CD4-positive, alpha-beta T cell (primary cell): ENCODE measurements at regions not wholly inside any gene's neighbourhood (a gene's known extent, or its start where the extent isn't known, plus 50 kb on each side); places are given as distances from the start of the nearest gene placed in this dataset.

ENCODE experiments used
- ATAC-seq: fragments of 200-7000 bp; cut with Tn5 transposase; one replicate; pipeline ENCODE4 v1.10.0; 2022; ENCODE audit warnings: mild to moderate bottlenecking; ENCODE audit not compliant: poor library complexity
- CTCF ChIA-PET: fragments of 350-600 bp; sonication (Branson Sonifier 250); formaldehyde crosslinking; loops from one replicate; lab custom pipeline; 2021; ENCODE audit warnings: antibody characterized with exemption, inconsistent platforms; lab: Charles Lee
- POLR2A ChIA-PET: fragments of 350-600 bp; sonication (Branson Sonifier 250); formaldehyde crosslinking; loops from one replicate; lab custom pipeline; 2021; ENCODE audit warnings: antibody characterized with exemption, inconsistent platforms; lab: Charles Lee
- DNase-seq, 14 experiments: peaks; one replicate each; pipeline ENCODE4 v3.0.0-alpha.2; 2013 to 2020; ENCODE audit warnings: mixed read lengths in 2 of 14
- H3K27ac ChIP-seq, 2 donors: one replicate each; pipeline versions ENCODE4 v1.5.1 to v1.7.0; 2013; ENCODE audit warnings: low read length in 2 of 2, low read depth in 1 of 2, mild to moderate bottlenecking in 1 of 2
- H3K27me3 ChIP-seq, 2 experiments: 1 replicate in 1 of 2; 2 replicates in 1 of 2; pipeline versions ENCODE4 v1.6.1 to v1.7.0; 2013; ENCODE audit warnings: low read length in 2 of 2, control low read depth in 1 of 2, mild to moderate bottlenecking in 1 of 2, moderate library complexity in 1 of 2; ENCODE audit not compliant: insufficient read depth in 2 of 2, control insufficient read depth in 1 of 2
- H3K36me3 ChIP-seq: one replicate; pipeline ENCODE4 v1.6.1; 2013; ENCODE audit warnings: low read length, control low read depth; ENCODE audit not compliant: insufficient read depth
- H3K4me1 ChIP-seq: one replicate; pipeline ENCODE4 v1.6.1; 2013; ENCODE audit warnings: low read length, control low read depth; ENCODE audit not compliant: insufficient read depth
- H3K4me3 ChIP-seq: one replicate; pipeline ENCODE4 v1.5.1; 2013; ENCODE audit warnings: mild to moderate bottlenecking, low read length, moderate library complexity
- H3K9me3 ChIP-seq, 2 experiments: 1 replicate in 1 of 2; 2 replicates in 1 of 2; pipeline versions ENCODE4 v1.6.1 to v1.7.0; 2013; ENCODE audit warnings: low read length in 2 of 2, mild to moderate bottlenecking in 2 of 2, control low read depth in 1 of 2, moderate library complexity in 1 of 2; ENCODE audit not compliant: control insufficient read depth in 1 of 2, insufficient read depth in 1 of 2
- H3K27ac Mint-ChIP-seq: one replicate; pipeline ENCODE4 v1.8.0; 2020; ENCODE audit warnings: mixed read lengths
- H3K27me3 Mint-ChIP-seq: one replicate; pipeline ENCODE4 v1.8.0; 2021; ENCODE audit warnings: mixed read lengths
- H3K36me3 Mint-ChIP-seq: one replicate; pipeline ENCODE4 v1.8.0; 2021; ENCODE audit warnings: low read depth, mixed read lengths
- H3K4me1 Mint-ChIP-seq: one replicate; pipeline ENCODE4 v1.8.0; 2021; ENCODE audit warnings: low read depth, mixed read lengths
- H3K4me3 Mint-ChIP-seq: one replicate; pipeline ENCODE4 v1.8.0; 2020; ENCODE audit warnings: mild to moderate bottlenecking, mixed read lengths
- H3K9me3 Mint-ChIP-seq: one replicate; pipeline ENCODE4 v1.8.0; 2020; ENCODE audit warnings: mixed read lengths
- intact Hi-C, 2 experiments: fragments of 100-400 bp; cut with DNase I in 1 of 2; cut with micrococcal nuclease in 1 of 2; formaldehyde crosslinking; loops; one replicate each; pipeline versions ENCODE4 v1.15.1 to v1.9.0; 2023 to 2025; cut with DNase I, micrococcal nuclease
- TF ChIP-seq, protein P1 (sequence below): fragments of 200-600 bp; IDR thresholded peaks from one replicate; pipeline ENCODE4 v1.8.0; 2022; ENCODE audit warnings: antibody characterized with exemption, mild to moderate bottlenecking

GRCh38 chr2:7492719-7493118, 575.5 kb downstream of the RNF144A start:
- Mint-ChIP-seq H3K4me1 (peaks cover 8% of the 10 kb centered on the region), H3K36me3 (no peaks in the 10 kb centered on the region), H3K27me3 (no peaks in the 10 kb centered on the region), H3K4me3 (no peak overlapping the region), H3K9me3 (peaks cover 2% of the 10 kb centered on the region), H3K27ac (no peak overlapping the region)
- Histone ChIP-seq H3K36me3 (no peaks in the 10 kb centered on the region), H3K9me3 (peaks cover 0 to 6% of the 10 kb centered on the region in 2 experiments), H3K4me1 (no peaks in the 10 kb centered on the region), H3K27me3 (no peaks in the 10 kb centered on the region), H3K27ac (no peak overlapping the region), H3K4me3 (no peak overlapping the region)
- no peak for ATAC-seq
- intact Hi-C loops = no loop called here
- ChIA-PET CTCF (no interaction called here), POLR2A (no interaction called here)
- TF ChIP-seq, protein P1, sequence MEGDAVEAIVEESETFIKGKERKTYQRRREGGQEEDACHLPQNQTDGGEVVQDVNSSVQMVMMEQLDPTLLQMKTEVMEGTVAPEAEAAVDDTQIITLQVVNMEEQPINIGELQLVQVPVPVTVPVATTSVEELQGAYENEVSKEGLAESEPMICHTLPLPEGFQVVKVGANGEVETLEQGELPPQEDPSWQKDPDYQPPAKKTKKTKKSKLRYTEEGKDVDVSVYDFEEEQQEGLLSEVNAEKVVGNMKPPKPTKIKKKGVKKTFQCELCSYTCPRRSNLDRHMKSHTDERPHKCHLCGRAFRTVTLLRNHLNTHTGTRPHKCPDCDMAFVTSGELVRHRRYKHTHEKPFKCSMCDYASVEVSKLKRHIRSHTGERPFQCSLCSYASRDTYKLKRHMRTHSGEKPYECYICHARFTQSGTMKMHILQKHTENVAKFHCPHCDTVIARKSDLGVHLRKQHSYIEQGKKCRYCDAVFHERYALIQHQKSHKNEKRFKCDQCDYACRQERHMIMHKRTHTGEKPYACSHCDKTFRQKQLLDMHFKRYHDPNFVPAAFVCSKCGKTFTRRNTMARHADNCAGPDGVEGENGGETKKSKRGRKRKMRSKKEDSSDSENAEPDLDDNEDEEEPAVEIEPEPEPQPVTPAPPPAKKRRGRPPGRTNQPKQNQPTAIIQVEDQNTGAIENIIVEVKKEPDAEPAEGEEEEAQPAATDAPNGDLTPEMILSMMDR = no peak
- DNase-seq = no peak

- Mint-ChIP-seq H3K4me3 (no peak overlapping the region), H3K36me3 (no peaks in the 10 kb centered on the region), H3K9me3 (no peaks in the 10 kb centered on the region), H3K4me1 (peaks cover 26% of the 10 kb centered on the region), H3K27ac (no peak overlapping the region), H3K27me3 (no peaks in the 10 kb centered on the region)
- ChIA-PET POLR2A (no interaction called here), CTCF (no interaction called here)
- Histone ChIP-seq H3K27me3 (no peaks in the 10 kb centered on the region), H3K4me3 (no peak overlapping the region), H3K4me1 (no peaks in the 10 kb centered on the region), H3K36me3 (no peaks in the 10 kb centered on the region), H3K9me3 (peaks cover 0 to 6% of the 10 kb centered on the region in 2 experiments), H3K27ac (no peak overlapping the region)
- intact Hi-C loops = no loop called here
- TF ChIP-seq, protein P1 = no peak
- DNase-seq (peak in 1 of 14 experiments; percentile 15), ATAC-seq (peak; percentile 72)
Measured at GRCh38 chr2:7497178-7497577, 580.0 kb downstream of the RNF144A start.

DNA sequence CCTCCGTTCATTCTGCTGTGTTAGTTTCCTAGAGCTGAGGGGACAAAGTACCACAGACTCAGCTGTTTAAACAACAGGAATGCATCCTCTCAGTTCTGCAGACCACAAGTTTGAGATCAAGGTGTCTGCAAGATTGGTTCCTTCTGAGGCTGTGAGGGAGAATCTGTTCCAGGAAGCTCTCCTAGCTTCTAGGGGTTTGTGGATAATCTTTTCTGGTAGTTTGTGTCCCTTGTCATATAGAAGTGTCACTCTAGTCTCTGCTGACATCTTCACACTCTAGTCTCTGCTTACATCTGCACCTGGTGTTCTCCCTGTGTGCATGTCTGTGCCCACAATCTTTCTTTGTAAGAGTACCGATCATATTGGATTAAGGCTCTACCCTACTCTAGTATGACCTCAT, 581.8 kb downstream of the RNF144A start:
- Histone ChIP-seq H3K36me3 (no peaks in the 10 kb centered on the region), H3K9me3 (peaks cover 0 to 4% of the 10 kb centered on the region in 2 experiments), H3K27ac (no peak overlapping the region), H3K4me3 (no peak overlapping the region), H3K4me1 (no peaks in the 10 kb centered on the region), H3K27me3 (no peaks in the 10 kb centered on the region)
- intact Hi-C loops = no loop called here
- no peaks in the 10 kb centered on the region for H3K9me3 Mint-ChIP-seq
- ChIA-PET POLR2A (no interaction called here), CTCF (no interaction called here)
- H3K36me3 Mint-ChIP-seq = no peaks in the 10 kb centered on the region
- peaks cover 26% of the 10 kb centered on the region for H3K4me1 Mint-ChIP-seq
- TF ChIP-seq, protein P1 = no peak
- H3K27ac Mint-ChIP-seq = no peak overlapping the region
- no peak overlapping the region for H3K4me3 Mint-ChIP-seq
- no peaks in the 10 kb centered on the region for H3K27me3 Mint-ChIP-seq
- ATAC-seq (no peak), DNase-seq (no peak)
